DMS153 (cell line): ENCODE measurements at regions not wholly inside any gene's neighbourhood (a gene's known extent, or its start where the extent isn't known, plus 50 kb on each side); places are given as distances from the start of the nearest gene placed in this dataset.
A peak's percentile ranks its signal among the peaks of the same experiment; 100 is the strongest.

Source experiments
- DNase-seq: peaks from one replicate; lab custom pipeline; 2025; lab: John Stamatoyannopoulos, UW

GRCh38 chr3:113096188-113096892, 105.6 kb downstream of the GTPBP8 start:
- DNase-seq = no peak

DNA sequence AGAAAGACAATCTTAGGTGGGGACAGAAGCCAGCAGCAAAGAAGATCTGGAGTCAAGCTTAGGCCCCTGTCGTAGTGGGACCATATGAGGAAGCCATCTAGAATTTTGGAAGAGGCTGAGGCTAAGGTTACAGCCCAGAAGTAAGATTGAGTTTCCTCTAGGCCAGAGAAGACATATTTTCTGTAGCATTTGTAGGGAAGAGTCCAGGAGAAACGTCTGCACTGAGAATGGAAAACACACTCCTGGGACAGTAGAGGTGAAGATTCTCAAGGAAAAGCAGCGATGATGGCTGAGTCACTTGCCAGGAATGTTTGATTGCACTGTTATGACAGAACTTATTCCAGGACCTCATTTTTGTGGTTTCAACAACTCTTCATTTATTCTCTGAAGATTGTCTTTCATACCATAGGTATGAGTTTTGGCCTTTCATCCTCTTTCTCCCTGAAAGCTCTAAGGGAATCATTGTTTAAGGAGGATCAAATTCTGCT, 107.2 kb downstream of the GTPBP8 start:
- DNase-seq = no peak

GRCh38 chr3:113100063-113100462, 109.3 kb downstream of the GTPBP8 start:
- no peak for DNase-seq

DNA sequence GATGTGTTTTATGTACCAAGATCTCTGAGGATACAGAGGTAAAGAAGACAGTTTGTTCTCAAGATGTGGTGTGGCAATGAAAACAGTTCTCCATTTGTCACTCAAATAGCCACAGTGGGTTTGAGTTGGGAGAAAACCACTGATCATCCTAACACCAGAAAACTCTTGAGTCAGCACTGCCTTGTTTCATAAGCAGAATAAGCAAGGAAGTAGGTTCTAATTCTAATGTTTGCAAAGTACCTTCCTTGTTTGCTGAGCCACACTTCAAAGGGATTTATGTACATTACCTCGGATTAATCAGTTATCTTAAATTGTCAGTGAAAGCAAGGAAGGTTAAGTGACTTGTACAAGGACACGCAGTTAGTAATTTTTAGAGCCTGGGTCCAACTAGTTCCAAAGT, 107.8 kb upstream of the BOC start:
- DNase-seq = peak; percentile 51

- no peak for DNase-seq
Observed at GRCh38 chr3:113104357-113105092, 106.8 kb upstream of the BOC start.

- DNase-seq = no peak
Observed at GRCh38 chr3:113105093-113105449, 106.3 kb upstream of the BOC start.

- DNase-seq = no peak
Observed at GRCh38 chr3:113105966-113106660, 105.2 kb upstream of the BOC start.

DNA sequence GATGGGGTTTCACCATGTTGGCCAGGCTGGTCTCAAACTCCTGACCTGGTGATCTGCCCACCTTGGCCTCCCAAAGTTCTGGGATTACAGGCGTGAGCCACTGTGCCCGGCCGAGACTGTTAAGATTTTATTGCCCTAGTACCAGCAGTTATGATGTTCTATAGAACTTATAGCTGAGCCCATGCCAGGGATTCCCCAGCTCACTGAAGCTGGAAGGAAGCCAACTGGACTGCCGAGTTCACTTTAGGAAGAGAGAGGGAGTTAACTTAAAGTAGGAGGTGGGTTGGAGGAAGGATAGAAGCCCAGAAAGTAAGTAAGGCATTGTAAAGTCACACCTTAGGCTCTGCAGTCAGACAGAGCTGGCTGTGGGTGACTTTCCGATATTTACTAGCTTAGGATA, 101.1 kb upstream of the BOC start:
- DNase-seq = no peak

DNA sequence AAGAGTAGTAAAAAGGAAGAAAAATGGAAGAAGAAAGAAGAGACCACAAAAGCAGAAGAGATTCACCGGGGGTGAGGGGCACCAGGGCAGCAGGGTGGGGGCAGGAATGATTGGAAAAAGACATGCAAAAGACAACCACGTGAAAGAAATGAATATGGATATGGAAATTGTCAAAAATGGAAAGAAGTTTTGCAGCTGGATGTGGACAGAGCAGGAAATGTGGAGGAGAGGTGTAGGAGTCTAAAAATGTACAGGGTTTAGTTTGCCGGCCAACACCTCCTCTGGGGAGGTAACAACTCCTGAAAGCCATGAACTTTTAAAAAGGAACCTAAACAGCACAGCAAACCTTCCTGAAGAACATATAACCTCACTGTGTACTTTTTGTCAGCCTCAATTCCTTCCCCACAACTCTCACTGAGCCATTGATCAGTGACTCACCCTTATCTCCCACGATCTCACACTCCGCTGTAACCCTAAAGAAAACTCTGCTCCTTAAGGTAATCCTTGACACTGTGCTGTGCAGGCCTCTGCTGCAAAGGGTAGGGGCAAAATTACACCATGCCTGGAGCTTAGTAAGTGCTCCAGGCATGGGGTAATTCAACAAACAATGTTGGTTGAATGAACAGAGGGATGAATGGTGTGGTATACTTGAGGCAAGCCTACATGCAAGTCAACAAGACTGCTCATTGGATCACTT, 100.2 kb upstream of the BOC start:
- no peak for DNase-seq

DNA sequence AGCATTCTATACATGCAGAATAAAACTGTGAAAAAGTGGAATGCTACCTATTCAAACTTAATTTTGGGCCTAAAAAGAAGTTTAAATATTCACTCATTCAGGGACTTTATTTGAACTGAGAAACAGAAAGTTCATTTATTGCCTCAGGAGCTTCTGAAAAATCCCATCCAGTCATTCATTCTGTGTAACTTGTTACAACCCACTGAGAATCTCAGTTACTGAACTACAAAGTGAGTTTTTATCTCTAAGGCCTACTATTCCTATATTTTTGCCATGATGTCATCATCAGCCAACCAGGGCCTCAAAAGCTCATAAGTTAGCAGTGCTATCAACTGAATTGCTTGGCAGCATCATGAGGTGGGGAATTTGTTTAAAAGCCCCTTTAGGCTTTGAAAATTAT, 98.0 kb upstream of the BOC start:
- DNase-seq = no peak

GRCh38 chr3:113117511-113118234, 93.7 kb upstream of the BOC start:
- DNase-seq = no peak

- DNase-seq = no peak
Observed at GRCh38 chr3:113118336-113118735, 93.0 kb upstream of the BOC start.

GRCh38 chr3:113124256-113124830, 87.0 kb upstream of the BOC start:
- DNase-seq = no peak

DNA sequence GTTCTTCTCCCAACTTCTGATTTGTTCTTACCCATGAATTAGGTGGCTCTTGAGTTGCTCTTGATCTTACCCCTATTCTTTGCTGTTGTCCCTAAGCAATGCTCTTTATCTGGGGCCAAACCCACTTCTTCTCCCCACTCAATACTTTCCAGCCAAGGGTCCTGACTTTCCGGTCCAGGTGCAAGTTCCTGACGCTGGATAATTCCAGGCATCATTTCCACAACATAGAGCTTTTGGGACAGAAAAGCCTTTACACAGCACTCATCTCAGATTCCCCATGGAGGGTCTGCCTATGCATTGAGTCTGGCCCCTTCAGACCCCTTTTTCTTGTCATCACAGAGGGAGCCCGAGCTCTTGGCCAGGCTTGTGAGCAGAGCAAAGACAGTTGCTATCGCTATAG, 85.4 kb upstream of the BOC start:
- no peak for DNase-seq

DNA sequence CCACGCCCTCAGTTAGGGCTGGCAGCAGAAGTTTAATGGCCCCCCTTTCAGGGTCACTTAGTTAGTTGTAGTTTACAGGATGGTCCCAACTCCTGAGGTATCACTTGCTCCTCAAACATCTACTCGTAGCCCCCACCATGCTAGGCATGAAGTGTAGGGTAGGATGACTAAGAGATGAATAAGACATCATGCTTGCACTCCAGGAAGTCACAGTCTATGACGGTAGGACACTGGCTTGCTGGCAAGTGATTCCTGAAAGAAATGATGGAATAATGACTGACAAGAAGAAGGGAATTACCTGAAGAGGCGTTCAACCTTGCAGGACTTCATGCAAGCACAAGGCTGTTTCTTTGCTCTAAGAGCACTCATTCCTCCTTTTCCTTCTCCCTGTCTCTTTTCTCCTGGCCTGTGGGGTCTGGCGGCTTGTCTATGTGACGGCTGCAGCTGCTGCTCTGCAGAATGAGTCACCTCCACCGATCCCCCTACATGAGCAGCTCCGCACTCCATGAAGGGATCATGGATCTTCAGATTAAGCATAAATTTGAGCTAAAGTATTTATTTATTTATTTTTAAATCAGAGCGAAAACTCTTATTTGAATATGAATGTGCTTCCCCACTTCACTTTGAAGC, 82.9 kb upstream of the BOC start:
- DNase-seq = no peak

- no peak for DNase-seq
Observed at GRCh38 chr3:113129168-113129567, 82.2 kb upstream of the BOC start.

- DNase-seq = peak; percentile 35
Observed at GRCh38 chr3:113132571-113132996, 78.8 kb upstream of the BOC start.

DNA sequence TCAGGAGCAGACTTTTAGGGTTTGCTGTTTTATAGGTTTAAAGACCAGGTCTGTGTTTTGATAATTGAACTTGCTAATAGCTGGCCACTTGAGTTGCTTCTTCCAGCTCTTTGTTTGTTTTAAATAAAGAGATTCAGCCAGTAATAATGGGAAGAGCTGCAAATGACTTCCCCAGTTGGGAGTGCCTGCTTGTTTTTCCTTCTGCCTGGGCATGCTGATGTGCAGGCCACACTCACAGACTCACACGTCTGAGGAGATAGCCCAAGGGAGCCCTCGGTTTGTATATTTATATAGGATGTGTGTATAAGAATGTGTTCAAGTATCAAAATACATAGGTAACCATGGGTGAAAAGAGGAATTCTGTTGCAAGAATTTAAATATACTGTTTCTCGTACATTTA, 78.2 kb upstream of the BOC start:
- DNase-seq = peak; percentile 35

DNA sequence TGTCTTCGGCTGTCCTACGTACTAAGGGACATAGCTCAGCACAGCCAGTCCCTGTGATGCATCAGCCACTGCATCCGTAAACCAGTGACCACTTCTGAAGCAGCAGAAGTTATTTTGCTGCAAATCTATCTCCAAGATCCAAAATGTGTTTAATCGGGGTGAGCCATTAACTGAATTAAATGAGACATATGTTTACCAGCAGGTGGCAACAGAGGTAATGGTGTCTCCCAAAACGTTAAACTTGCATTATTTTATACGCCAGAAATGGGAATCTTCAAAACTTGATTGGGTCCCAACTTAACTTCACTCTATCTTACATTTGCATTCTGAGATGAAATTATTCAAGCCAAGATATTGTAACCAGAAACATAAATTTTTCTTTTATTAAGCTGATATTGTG, 75.3 kb upstream of the BOC start:
- no peak for DNase-seq

- no peak for DNase-seq
Observed at GRCh38 chr3:113136544-113136943, 74.8 kb upstream of the BOC start.
